ENCODE measurements at regions not wholly inside any gene's neighbourhood (a gene's known extent, or its start where the extent isn't known, plus 50 kb on each side); places are given as distances from the start of the nearest gene placed in this dataset.

GRCh38 chr5:91906494-91906893 is 523.4 kb upstream of the ARRDC3 start:
- TF ChIP-seq EZH2 (IDR thresholded peaks at IDR 0.05; ENCODE audit: low read length, missing control alignments) (no peak), CTCF (conservative IDR thresholded peaks at IDR 0.05 in 1 of 2, IDR thresholded peaks at IDR 0.05 in 1 of 2; ENCODE audit: low read depth in 1 of 2, low read length in 2 of 2) (no peak)

All from fibroblast of lung (primary cell).